ENCODE measurements at regions not wholly inside any gene's neighbourhood (a gene's known extent, or its start where the extent isn't known, plus 50 kb on each side); places are given as distances from the start of the nearest gene placed in this dataset.
"Not testable (repeated sequence)": the region's sequence is repeated elsewhere in the genome, so short reads cannot be mapped to it uniquely, and the experiment has no call there.

DNA sequence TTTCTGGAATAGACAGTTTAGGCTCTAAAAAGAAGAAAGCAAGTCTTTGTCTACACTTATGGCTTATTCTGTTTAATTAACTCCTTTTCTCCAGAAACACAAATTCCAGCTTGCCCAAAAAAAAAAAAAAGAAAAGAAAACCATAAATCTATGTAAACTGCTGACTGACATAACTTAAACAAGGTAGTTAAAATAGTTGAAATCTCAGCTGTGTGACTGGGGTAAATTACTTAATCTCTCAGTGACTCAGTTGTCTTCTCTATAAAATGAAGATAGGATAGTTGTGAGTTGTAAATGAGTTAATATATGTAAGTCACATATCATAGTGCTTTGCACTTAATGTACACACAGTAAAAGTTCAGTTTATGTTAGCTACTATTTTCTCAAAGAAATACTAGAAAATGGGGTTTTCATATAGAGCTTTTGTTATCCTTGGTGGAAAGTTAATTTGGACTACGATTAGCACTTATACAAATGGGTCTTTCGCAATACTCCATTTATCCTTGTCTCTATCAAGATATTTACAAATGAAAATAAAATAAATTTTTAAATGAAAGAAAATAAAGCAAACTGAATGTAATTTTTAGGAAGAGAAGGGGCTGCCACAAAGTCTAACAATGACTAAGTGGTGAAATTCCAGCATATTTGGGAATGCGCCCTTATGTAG is 200.9 kb downstream of the MBL2 start:
- Histone ChIP-seq H3K4me3 (no peak overlapping the region), H3K27ac (no peak overlapping the region), H3K4me1 (no peaks in the 10 kb centered on the region), H3K9me3 (no peaks in the 10 kb centered on the region), H3K36me3 (ENCODE audit: insufficient read depth in 1 of 2, low read depth in 1 of 2) (no peaks in the 10 kb centered on the region), H3K27me3 (ENCODE audit: insufficient read depth in 3 of 3, low read length in 2 of 3) (no peaks in the 10 kb centered on the region)
- intact Hi-C loops (cut with DNase I): no loop called here
- 95 to 96% (median 96%) methylated on average over 3 of the region's 3 CpGs for WGBS, 3 donors
- ATAC-seq (no peak), DNase-seq (no peak)
- TF ChIP-seq, protein P1, sequence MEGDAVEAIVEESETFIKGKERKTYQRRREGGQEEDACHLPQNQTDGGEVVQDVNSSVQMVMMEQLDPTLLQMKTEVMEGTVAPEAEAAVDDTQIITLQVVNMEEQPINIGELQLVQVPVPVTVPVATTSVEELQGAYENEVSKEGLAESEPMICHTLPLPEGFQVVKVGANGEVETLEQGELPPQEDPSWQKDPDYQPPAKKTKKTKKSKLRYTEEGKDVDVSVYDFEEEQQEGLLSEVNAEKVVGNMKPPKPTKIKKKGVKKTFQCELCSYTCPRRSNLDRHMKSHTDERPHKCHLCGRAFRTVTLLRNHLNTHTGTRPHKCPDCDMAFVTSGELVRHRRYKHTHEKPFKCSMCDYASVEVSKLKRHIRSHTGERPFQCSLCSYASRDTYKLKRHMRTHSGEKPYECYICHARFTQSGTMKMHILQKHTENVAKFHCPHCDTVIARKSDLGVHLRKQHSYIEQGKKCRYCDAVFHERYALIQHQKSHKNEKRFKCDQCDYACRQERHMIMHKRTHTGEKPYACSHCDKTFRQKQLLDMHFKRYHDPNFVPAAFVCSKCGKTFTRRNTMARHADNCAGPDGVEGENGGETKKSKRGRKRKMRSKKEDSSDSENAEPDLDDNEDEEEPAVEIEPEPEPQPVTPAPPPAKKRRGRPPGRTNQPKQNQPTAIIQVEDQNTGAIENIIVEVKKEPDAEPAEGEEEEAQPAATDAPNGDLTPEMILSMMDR (IDR thresholded peaks at IDR 0.05): no peak

DNA sequence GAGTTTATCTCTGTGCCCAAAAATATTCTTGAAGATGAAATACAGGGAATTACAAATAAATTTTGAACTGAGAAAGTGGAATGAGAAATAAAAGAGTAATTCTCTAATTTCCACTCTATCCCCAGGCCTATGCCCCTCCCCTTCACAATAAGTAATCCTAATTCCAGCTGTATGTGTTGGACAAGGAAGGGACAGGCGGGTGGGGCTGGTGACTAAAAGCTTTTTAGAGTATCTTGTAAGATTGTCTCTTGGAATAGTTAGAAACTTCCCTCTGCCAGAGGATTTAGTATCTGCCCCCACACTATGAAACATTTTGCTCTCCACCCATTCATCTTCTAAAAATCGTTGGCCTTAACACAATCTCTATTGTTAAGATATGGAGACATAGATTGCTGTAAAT is 199.2 kb downstream of the MBL2 start:
- Histone ChIP-seq H3K9me3 (no peaks in the 10 kb centered on the region), H3K27me3 (ENCODE audit: insufficient read depth in 3 of 3, low read length in 2 of 3) (no peaks in the 10 kb centered on the region), H3K36me3 (ENCODE audit: insufficient read depth in 1 of 2, low read depth in 1 of 2) (no peaks in the 10 kb centered on the region), H3K4me1 (no peaks in the 10 kb centered on the region), H3K27ac (no peak overlapping the region), H3K4me3 (no peak overlapping the region)
- TF ChIP-seq, protein P1 (IDR thresholded peaks at IDR 0.05): no peak
- intact Hi-C loops (cut with DNase I): no loop called here
- WGBS, 3 donors: 50 to 52% (median 51%) methylated on average over 2 of the region's 2 CpGs
- no peak for ATAC-seq
- DNase-seq: no peak

DNA sequence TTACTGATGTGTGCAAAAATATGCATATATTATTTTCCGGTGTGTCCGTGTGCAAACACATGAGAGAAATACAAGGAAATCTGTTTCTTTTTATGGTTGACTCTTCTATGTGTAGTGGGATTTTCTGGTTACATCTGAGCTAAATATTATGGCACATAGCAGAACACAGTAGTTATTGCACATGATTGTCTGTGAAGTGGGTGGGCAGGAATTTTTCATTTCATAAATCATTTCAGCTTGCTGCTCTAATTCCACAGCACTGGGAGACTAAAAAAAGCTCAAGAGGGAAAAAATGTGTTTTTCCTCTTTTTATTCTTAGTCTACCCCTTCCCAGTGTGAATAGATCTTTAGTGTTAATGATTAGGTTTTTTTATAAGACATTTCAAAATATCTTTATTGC is 197.9 kb downstream of the MBL2 start:
- Histone ChIP-seq H3K9me3 (no peaks in the 10 kb centered on the region), H3K36me3 (ENCODE audit: insufficient read depth in 1 of 2, low read depth in 1 of 2) (no peaks in the 10 kb centered on the region), H3K27me3 (ENCODE audit: insufficient read depth in 3 of 3, low read length in 2 of 3) (no peaks in the 10 kb centered on the region), H3K27ac (no peak overlapping the region), H3K4me1 (no peaks in the 10 kb centered on the region), H3K4me3 (no peak overlapping the region)
- ATAC-seq: no peak
- TF ChIP-seq, protein P1 (IDR thresholded peaks at IDR 0.05): no peak
- intact Hi-C loops (cut with DNase I): no loop called here
- 63 to 77% (median 68%) methylated on average over 2 of the region's 2 CpGs for WGBS, 3 donors
- DNase-seq: no peak

DNA sequence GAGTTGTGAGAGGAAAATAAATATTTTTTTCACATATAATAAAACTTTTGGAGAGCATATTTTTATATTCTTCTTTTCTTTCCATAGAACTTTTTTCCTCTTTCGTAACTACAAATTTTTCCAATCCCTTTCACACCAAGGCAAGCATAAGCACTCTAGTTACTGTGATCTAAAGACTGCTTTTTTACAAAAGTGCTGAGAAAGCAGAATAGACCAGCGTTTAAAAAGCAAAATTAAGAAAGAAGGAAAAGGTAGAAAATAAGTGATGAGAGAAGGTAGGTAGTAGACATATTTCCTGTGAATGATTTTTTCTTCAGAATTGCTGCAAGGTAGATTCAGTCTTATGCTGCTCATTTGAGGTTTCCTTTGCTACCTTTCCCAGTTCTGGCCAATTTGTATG is 195.5 kb downstream of the MBL2 start:
- DNase-seq: no peak
- no peak overlapping the region for H3K4me3 ChIP-seq
- WGBS, 3 donors: 80 to 89% (median 87%) methylated on average over 2 of the region's 2 CpGs
- no peaks in the 10 kb centered on the region for H3K9me3 ChIP-seq
- no peak overlapping the region for H3K27ac ChIP-seq
- intact Hi-C loops (cut with DNase I): no loop called here
- H3K27me3 ChIP-seq (ENCODE audit: insufficient read depth in 3 of 3, low read length in 2 of 3): no peaks in the 10 kb centered on the region
- no peaks in the 10 kb centered on the region for H3K4me1 ChIP-seq
- TF ChIP-seq, protein P1 (IDR thresholded peaks at IDR 0.05): no peak
- no peak for ATAC-seq
- no peaks in the 10 kb centered on the region for H3K36me3 ChIP-seq (ENCODE audit: insufficient read depth in 1 of 2, low read depth in 1 of 2)

DNA sequence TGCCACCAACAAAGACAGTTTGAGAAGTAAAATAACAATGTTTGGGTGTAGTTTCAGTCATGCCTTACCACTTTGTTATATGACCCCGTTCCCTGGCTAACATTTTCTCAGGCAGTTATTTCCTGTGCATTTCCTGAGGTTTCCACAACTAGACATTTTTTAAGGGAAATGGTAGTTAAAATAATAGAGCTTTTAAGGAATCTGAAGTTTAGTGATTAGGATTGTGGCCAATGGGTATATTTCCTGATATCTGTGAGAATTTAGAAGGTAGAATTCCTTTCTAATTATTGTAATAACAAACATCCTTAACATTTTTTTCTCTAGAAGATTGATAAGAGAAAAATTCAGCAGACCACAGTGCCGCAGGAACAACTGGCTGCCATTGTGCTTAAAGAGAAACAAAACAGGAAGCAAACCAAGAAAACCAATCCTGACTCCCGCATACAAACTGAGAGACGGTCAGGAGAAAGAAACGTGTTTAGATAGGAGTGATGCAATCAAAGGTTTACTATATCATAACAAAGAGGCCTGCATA is 193.6 kb downstream of the MBL2 start:
- no peak for DNase-seq
- H3K27ac ChIP-seq: no peak overlapping the region
- intact Hi-C loops (cut with DNase I): no loop called here
- H3K4me1 ChIP-seq: no peaks in the 10 kb centered on the region
- H3K4me3 ChIP-seq: no peak overlapping the region
- no peaks in the 10 kb centered on the region for H3K36me3 ChIP-seq (ENCODE audit: insufficient read depth in 1 of 2, low read depth in 1 of 2)
- H3K9me3 ChIP-seq: no peaks in the 10 kb centered on the region
- TF ChIP-seq, protein P1 (IDR thresholded peaks at IDR 0.05): no peak
- no peaks in the 10 kb centered on the region for H3K27me3 ChIP-seq (ENCODE audit: insufficient read depth in 3 of 3, low read length in 2 of 3)
- WGBS, 3 donors: 38 to 46% (median 45%) methylated on average over 5 of the region's 5 CpGs
- ATAC-seq: no peak

DNA sequence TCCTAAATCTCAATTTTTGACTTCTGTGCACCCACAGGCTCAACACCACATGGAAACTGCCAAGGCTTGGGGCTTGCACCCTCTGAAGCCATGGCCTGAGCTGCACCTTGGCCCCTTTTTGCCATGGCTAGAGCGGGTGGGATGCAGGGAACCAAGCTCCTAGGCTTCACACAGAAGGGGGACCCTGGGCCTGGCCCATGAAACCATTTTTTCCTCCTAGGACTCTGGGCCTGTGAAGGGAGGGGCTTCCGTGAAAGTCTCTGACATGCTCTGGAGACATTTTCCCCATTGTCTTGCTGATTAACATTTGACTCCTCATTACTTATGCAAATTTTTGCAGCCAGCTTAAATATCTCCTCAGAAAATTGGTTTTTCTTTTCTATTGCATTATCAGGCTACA is 190.9 kb downstream of the MBL2 start:
- not testable (repeated sequence) for H3K36me3 ChIP-seq (ENCODE audit: insufficient read depth in 1 of 2, low read depth in 1 of 2)
- WGBS, 3 donors: 73 to 88% (median 80%) methylated on average over 2 of the region's 2 CpGs

More for the DNA sequence above, 190.9 kb downstream of the MBL2 start:
- H3K4me1 ChIP-seq; H3K27me3 ChIP-seq (ENCODE audit: insufficient read depth in 3 of 3, low read length in 2 of 3); H3K9me3 ChIP-seq; DNase-seq; ATAC-seq; H3K27ac ChIP-seq; H3K4me3 ChIP-seq; intact Hi-C loops (cut with DNase I): not testable (repeated sequence)
